CD4-positive, alpha-beta T cell (primary cell): ENCODE measurements at regions not wholly inside any gene's neighbourhood (a gene's known extent, or its start where the extent isn't known, plus 50 kb on each side); places are given as distances from the start of the nearest gene placed in this dataset.
"Not testable (repeated sequence)": the region's sequence is repeated elsewhere in the genome, so short reads cannot be mapped to it uniquely, and the experiment has no call there.

Experiments
- ATAC-seq: fragments of 200-7000 bp; cut with Tn5 transposase; one replicate; pipeline ENCODE4 v1.10.0; 2022; ENCODE audit warnings: mild to moderate bottlenecking; ENCODE audit not compliant: poor library complexity
- CTCF ChIA-PET: fragments of 350-600 bp; sonication (Branson Sonifier 250); formaldehyde crosslinking; loops from one replicate; lab custom pipeline; 2021; ENCODE audit warnings: antibody characterized with exemption, inconsistent platforms; lab: Charles Lee
- POLR2A ChIA-PET: fragments of 350-600 bp; sonication (Branson Sonifier 250); formaldehyde crosslinking; loops from one replicate; lab custom pipeline; 2021; ENCODE audit warnings: antibody characterized with exemption, inconsistent platforms; lab: Charles Lee
- DNase-seq, 14 experiments: peaks; one replicate each; pipeline ENCODE4 v3.0.0-alpha.2; 2013 to 2020; ENCODE audit warnings: mixed read lengths in 2 of 14
- H3K27ac ChIP-seq, 2 donors: one replicate each; pipeline versions ENCODE4 v1.5.1 to v1.7.0; 2013; ENCODE audit warnings: low read length in 2 of 2, low read depth in 1 of 2, mild to moderate bottlenecking in 1 of 2
- H3K27me3 ChIP-seq, 2 experiments: 1 replicate in 1 of 2; 2 replicates in 1 of 2; pipeline versions ENCODE4 v1.6.1 to v1.7.0; 2013; ENCODE audit warnings: low read length in 2 of 2, control low read depth in 1 of 2, mild to moderate bottlenecking in 1 of 2, moderate library complexity in 1 of 2; ENCODE audit not compliant: insufficient read depth in 2 of 2, control insufficient read depth in 1 of 2
- H3K36me3 ChIP-seq: one replicate; pipeline ENCODE4 v1.6.1; 2013; ENCODE audit warnings: low read length, control low read depth; ENCODE audit not compliant: insufficient read depth
- H3K4me1 ChIP-seq: one replicate; pipeline ENCODE4 v1.6.1; 2013; ENCODE audit warnings: low read length, control low read depth; ENCODE audit not compliant: insufficient read depth
- H3K4me3 ChIP-seq: one replicate; pipeline ENCODE4 v1.5.1; 2013; ENCODE audit warnings: mild to moderate bottlenecking, low read length, moderate library complexity
- H3K9me3 ChIP-seq, 2 experiments: 1 replicate in 1 of 2; 2 replicates in 1 of 2; pipeline versions ENCODE4 v1.6.1 to v1.7.0; 2013; ENCODE audit warnings: low read length in 2 of 2, mild to moderate bottlenecking in 2 of 2, control low read depth in 1 of 2, moderate library complexity in 1 of 2; ENCODE audit not compliant: control insufficient read depth in 1 of 2, insufficient read depth in 1 of 2
- H3K27ac Mint-ChIP-seq: one replicate; pipeline ENCODE4 v1.8.0; 2020; ENCODE audit warnings: mixed read lengths
- H3K27me3 Mint-ChIP-seq: one replicate; pipeline ENCODE4 v1.8.0; 2021; ENCODE audit warnings: mixed read lengths
- H3K36me3 Mint-ChIP-seq: one replicate; pipeline ENCODE4 v1.8.0; 2021; ENCODE audit warnings: low read depth, mixed read lengths
- H3K4me1 Mint-ChIP-seq: one replicate; pipeline ENCODE4 v1.8.0; 2021; ENCODE audit warnings: low read depth, mixed read lengths
- H3K4me3 Mint-ChIP-seq: one replicate; pipeline ENCODE4 v1.8.0; 2020; ENCODE audit warnings: mild to moderate bottlenecking, mixed read lengths
- H3K9me3 Mint-ChIP-seq: one replicate; pipeline ENCODE4 v1.8.0; 2020; ENCODE audit warnings: mixed read lengths
- intact Hi-C, 2 experiments: fragments of 100-400 bp; cut with DNase I in 1 of 2; cut with micrococcal nuclease in 1 of 2; formaldehyde crosslinking; loops; one replicate each; pipeline versions ENCODE4 v1.15.1 to v1.9.0; 2023 to 2025; cut with DNase I, micrococcal nuclease
- TF ChIP-seq, protein P1 (sequence below): fragments of 200-600 bp; IDR thresholded peaks from one replicate; pipeline ENCODE4 v1.8.0; 2022; ENCODE audit warnings: antibody characterized with exemption, mild to moderate bottlenecking

DNA sequence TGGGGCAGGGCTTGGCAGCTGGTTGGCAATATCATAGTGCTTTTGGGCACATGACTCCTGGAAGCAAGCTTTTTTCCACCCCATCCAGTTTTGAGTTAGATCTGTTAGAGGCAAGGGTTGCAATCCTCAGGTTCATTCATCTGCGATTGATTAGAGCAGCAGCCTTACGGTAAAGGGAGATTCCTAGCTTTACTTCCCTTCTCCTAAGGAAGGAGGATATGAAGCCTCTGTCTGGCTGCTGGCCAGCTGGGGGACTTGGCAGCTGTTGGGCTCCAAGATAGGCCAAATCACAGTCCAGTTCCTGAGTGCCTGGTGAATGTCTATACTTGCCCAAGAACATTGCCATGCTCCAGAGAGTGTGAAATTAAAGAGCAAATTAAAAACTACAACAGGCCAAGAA, 113.4 kb upstream of the CCNH start:
- Histone ChIP-seq H3K4me3 (no peak overlapping the region), H3K9me3 (no peaks in the 10 kb centered on the region), H3K27me3 (no peaks in the 10 kb centered on the region), H3K27ac (no peak overlapping the region), H3K4me1 (no peaks in the 10 kb centered on the region), H3K36me3 (no peaks in the 10 kb centered on the region)
- Mint-ChIP-seq H3K4me3 (no peak overlapping the region), H3K27me3 (no peaks in the 10 kb centered on the region), H3K27ac (no peak overlapping the region), H3K9me3 (no peaks in the 10 kb centered on the region), H3K4me1 (no peaks in the 10 kb centered on the region), H3K36me3 (no peaks in the 10 kb centered on the region)
- DNase-seq (no peak), ATAC-seq (no peak)
- intact Hi-C loops = no loop called here
- TF ChIP-seq, protein P1, sequence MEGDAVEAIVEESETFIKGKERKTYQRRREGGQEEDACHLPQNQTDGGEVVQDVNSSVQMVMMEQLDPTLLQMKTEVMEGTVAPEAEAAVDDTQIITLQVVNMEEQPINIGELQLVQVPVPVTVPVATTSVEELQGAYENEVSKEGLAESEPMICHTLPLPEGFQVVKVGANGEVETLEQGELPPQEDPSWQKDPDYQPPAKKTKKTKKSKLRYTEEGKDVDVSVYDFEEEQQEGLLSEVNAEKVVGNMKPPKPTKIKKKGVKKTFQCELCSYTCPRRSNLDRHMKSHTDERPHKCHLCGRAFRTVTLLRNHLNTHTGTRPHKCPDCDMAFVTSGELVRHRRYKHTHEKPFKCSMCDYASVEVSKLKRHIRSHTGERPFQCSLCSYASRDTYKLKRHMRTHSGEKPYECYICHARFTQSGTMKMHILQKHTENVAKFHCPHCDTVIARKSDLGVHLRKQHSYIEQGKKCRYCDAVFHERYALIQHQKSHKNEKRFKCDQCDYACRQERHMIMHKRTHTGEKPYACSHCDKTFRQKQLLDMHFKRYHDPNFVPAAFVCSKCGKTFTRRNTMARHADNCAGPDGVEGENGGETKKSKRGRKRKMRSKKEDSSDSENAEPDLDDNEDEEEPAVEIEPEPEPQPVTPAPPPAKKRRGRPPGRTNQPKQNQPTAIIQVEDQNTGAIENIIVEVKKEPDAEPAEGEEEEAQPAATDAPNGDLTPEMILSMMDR = no peak
- ChIA-PET CTCF (no interaction called here), POLR2A (no interaction called here)

DNA sequence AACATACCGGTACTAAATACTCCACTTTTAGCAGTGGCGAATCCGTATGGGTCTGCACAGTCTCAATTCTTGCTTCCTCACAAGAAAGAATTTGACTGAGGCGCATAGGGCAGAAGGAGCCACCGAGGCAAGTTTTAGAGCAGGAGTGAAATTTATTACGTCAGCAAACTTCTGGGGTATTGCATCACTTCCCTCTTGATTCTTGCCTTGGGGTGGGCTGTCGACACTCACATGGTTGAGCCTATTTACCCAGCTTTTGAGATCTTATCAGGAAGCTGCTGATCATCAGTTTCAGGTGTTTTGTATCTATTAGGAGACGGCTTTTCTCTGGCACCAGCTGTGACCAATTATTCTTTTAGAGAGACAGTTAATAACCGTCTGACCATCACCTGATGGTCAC, 111.5 kb upstream of the CCNH start:
- Histone ChIP-seq H3K36me3 (no peaks in the 10 kb centered on the region), H3K4me3 (no peak overlapping the region), H3K9me3 (no peaks in the 10 kb centered on the region), H3K27ac (no peak overlapping the region), H3K27me3 (peaks cover 0 to 3% of the 10 kb centered on the region in 2 experiments), H3K4me1 (no peaks in the 10 kb centered on the region)
- intact Hi-C loops = no loop called here
- ChIA-PET CTCF (no interaction called here), POLR2A (no interaction called here)
- Mint-ChIP-seq H3K4me1 (no peaks in the 10 kb centered on the region), H3K36me3 (no peaks in the 10 kb centered on the region), H3K9me3 (no peaks in the 10 kb centered on the region), H3K4me3 (no peak overlapping the region), H3K27ac (no peak overlapping the region), H3K27me3 (no peaks in the 10 kb centered on the region)
- TF ChIP-seq, protein P1 = no peak
- ATAC-seq (no peak), DNase-seq (no peak)

DNA sequence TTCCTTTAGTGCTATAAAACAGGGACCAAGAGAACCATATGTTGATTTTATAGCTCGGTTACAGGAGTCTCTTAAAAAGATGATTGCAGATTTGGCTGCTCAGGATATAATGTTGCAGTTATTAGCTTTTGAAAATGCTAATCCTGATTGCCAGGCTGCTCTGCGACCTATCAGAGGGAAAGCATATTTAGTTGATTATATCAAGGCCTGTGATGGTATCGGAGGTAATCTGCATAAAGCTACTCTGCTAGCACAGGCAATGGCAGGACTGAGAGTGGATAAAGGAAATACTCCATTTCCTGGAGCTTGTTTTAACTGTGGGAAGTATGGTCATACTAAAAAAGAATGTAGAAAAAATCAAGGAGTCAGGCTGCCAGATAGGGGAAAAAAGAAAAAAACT, 99.0 kb upstream of the CCNH start:
- POLR2A ChIA-PET, H3K27me3 ChIP-seq, H3K27ac Mint-ChIP-seq, CTCF ChIA-PET, H3K9me3 Mint-ChIP-seq, H3K36me3 ChIP-seq, H3K4me3 Mint-ChIP-seq, H3K9me3 ChIP-seq, ATAC-seq, intact Hi-C loops, H3K4me1 Mint-ChIP-seq, H3K4me3 ChIP-seq, H3K4me1 ChIP-seq, DNase-seq, H3K27ac ChIP-seq, H3K36me3 Mint-ChIP-seq: not testable (repeated sequence)
- H3K27me3 Mint-ChIP-seq = peaks cover 23% of the 10 kb centered on the region

DNA sequence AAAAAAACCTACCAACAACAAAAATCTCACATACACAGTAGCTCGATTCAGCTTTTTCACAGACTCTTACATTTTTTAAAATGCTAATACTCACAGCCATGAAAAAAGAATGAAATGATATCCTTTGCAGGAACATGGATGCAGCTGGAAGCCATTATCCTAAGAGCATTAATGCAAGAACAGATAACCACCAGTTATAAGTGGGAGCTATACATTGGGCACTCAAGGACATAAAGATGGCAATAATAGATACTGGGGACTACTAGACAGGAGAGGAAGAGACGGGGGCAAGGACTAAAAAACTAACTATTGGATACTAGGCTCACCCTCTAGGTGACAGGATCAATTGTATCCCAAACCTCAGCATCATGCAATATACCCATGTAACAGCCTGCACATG, 90.3 kb upstream of the CCNH start:
- Mint-ChIP-seq H3K27ac (no peak overlapping the region), H3K4me3 (no peak overlapping the region), H3K27me3 (peaks cover 37% of the 10 kb centered on the region), H3K36me3 (no peaks in the 10 kb centered on the region), H3K4me1 (no peaks in the 10 kb centered on the region), H3K9me3 (no peaks in the 10 kb centered on the region)
- H3K36me3 ChIP-seq = no peaks in the 10 kb centered on the region
- intact Hi-C loops = no loop called here
- no peaks in the 10 kb centered on the region for H3K4me1 ChIP-seq
- ChIA-PET POLR2A (no interaction called here), CTCF (no interaction called here)
- no peak for ATAC-seq
- DNase-seq = no peak
- H3K4me3 ChIP-seq = no peak overlapping the region
- TF ChIP-seq, protein P1 = no peak
- H3K27me3 ChIP-seq = no peaks in the 10 kb centered on the region
- no peak overlapping the region for H3K27ac ChIP-seq
- H3K9me3 ChIP-seq = peaks cover 0 to 4% of the 10 kb centered on the region in 2 experiments
